Fibroblast of lung (primary cell): ENCODE measurements at regions not wholly inside any gene's neighbourhood (a gene's known extent, or its start where the extent isn't known, plus 50 kb on each side); places are given as distances from the start of the nearest gene placed in this dataset.
A peak's percentile ranks its signal among the peaks of the same experiment; 100 is the strongest.

ENCODE experiments used
- DNase-seq, 2 donors: peaks; one replicate each; pipeline versions ENCODE4 v3.0.0 to v3.0.0-alpha.2; 2010; ENCODE audit warnings: low read depth in 2 of 2
- H2AFZ ChIP-seq: 2 replicates; pipeline ENCODE4 v1.5.1; 2012; ENCODE audit warnings: low read length, control low read depth, inconsistent platforms
- H3K27ac ChIP-seq: 2 replicates; pipeline ENCODE4 v1.5.1; 2011; ENCODE audit warnings: low read length, control low read depth; ENCODE audit not compliant: insufficient read depth
- H3K27me3 ChIP-seq: 2 replicates; pipeline ENCODE4 v1.5.1; 2011; ENCODE audit warnings: mild to moderate bottlenecking, low read length; ENCODE audit not compliant: control insufficient read depth, insufficient read depth
- H3K36me3 ChIP-seq: 2 replicates; pipeline ENCODE4 v1.5.1; 2011; ENCODE audit warnings: low read length; ENCODE audit not compliant: control insufficient read depth, insufficient read depth
- H3K4me1 ChIP-seq: 2 replicates; pipeline ENCODE4 v1.5.1; 2011; ENCODE audit warnings: low read length; ENCODE audit not compliant: control insufficient read depth, insufficient read depth; ENCODE audit errors: extremely low read depth
- H3K4me2 ChIP-seq: 2 replicates; pipeline ENCODE4 v1.5.1; 2011; ENCODE audit warnings: low read length, control low read depth; ENCODE audit not compliant: insufficient read depth; ENCODE audit errors: extremely low read depth
- H3K4me3 ChIP-seq, 4 experiments: fragments of 200-600 bp in 1 of 4; sonication (generic) in 1 of 4; replicated peaks in 1 of 4; 2 replicates each; pipeline ENCODE4 v1.5.1; 2011 to 2016; ENCODE audit warnings: low read length in 4 of 4, low read depth in 3 of 4, mild to moderate bottlenecking in 3 of 4, control low read depth in 2 of 4, inconsistent platforms in 1 of 4, mixed read lengths in 1 of 4; ENCODE audit not compliant: insufficient read depth in 1 of 4; ENCODE audit errors: control extremely low read depth in 1 of 4
- H3K79me2 ChIP-seq: 2 replicates; pipeline ENCODE4 v1.5.1; 2012; ENCODE audit warnings: mild to moderate bottlenecking, low read length, inconsistent platforms; ENCODE audit not compliant: control insufficient read depth, insufficient read depth
- H3K9ac ChIP-seq: 2 replicates; pipeline ENCODE4 v1.5.1; 2011; ENCODE audit warnings: mild to moderate bottlenecking, low read length, control low read depth; ENCODE audit not compliant: insufficient read depth
- H3K9me3 ChIP-seq: 2 replicates; pipeline ENCODE4 v1.5.1; 2012; ENCODE audit warnings: low read depth, low read length; ENCODE audit not compliant: control insufficient read depth, insufficient read depth
- H4K20me1 ChIP-seq: 2 replicates; pipeline ENCODE4 v1.5.1; 2011; ENCODE audit warnings: low read length; ENCODE audit not compliant: control insufficient read depth, insufficient read depth; ENCODE audit errors: extremely low read depth
- CTCF ChIP-seq, 2 donors: IDR thresholded peaks in 1 of 2; conservative IDR thresholded peaks in 1 of 2; 1 replicate in 1 of 2; 2 replicates in 1 of 2; pipeline ENCODE4 v1.5.1; 2011 to 2012; ENCODE audit warnings: low read length in 2 of 2, control low read depth in 1 of 2, inconsistent platforms in 1 of 2, low read depth in 1 of 2, mild to moderate bottlenecking in 1 of 2
- EZH2 ChIP-seq: IDR thresholded peaks from 2 replicates; pipeline ENCODE4 v1.5.1; 2012; ENCODE audit warnings: low read length, control low read depth, mild to moderate bottlenecking; ENCODE audit errors: missing control alignments

GRCh38 chr3:143190101-143190500, 70.5 kb downstream of the CHST2 start:
- no peak for DNase-seq
- Histone ChIP-seq H4K20me1 (no peaks in the 10 kb centered on the region), H3K4me3 (no peak overlapping the region), H3K27ac (no peak overlapping the region), H3K27me3 (peaks cover 2% of the 10 kb centered on the region), H3K9ac (no peak overlapping the region), H3K79me2 (no peaks in the 10 kb centered on the region), H3K36me3 (no peaks in the 10 kb centered on the region), H3K4me1 (no peaks in the 10 kb centered on the region), H2AFZ (no peak overlapping the region), H3K4me2 (no peak overlapping the region), H3K9me3 (no peaks in the 10 kb centered on the region)
- TF ChIP-seq EZH2 = no peak
- no peak for TF ChIP-seq CTCF (conservative IDR thresholded peaks at IDR 0.05 in 1 of 2, IDR thresholded peaks at IDR 0.05 in 1 of 2; ENCODE audit: low read depth in 1 of 2, low read length in 2 of 2)

- Histone ChIP-seq H2AFZ (no peak overlapping the region), H3K27me3 (peaks cover 2% of the 10 kb centered on the region), H4K20me1 (no peaks in the 10 kb centered on the region), H3K4me2 (no peak overlapping the region), H3K4me3 (no peak overlapping the region), H3K9me3 (no peaks in the 10 kb centered on the region), H3K79me2 (no peaks in the 10 kb centered on the region), H3K36me3 (no peaks in the 10 kb centered on the region), H3K27ac (no peak overlapping the region), H3K9ac (no peak overlapping the region), H3K4me1 (no peaks in the 10 kb centered on the region)
- no peak for DNase-seq
- no peak for TF ChIP-seq CTCF (conservative IDR thresholded peaks at IDR 0.05 in 1 of 2, IDR thresholded peaks at IDR 0.05 in 1 of 2; ENCODE audit: low read depth in 1 of 2, low read length in 2 of 2)
These were observed 72.6 kb downstream of the CHST2 start for GRCh38 chr3:143192193-143192592.

DNA sequence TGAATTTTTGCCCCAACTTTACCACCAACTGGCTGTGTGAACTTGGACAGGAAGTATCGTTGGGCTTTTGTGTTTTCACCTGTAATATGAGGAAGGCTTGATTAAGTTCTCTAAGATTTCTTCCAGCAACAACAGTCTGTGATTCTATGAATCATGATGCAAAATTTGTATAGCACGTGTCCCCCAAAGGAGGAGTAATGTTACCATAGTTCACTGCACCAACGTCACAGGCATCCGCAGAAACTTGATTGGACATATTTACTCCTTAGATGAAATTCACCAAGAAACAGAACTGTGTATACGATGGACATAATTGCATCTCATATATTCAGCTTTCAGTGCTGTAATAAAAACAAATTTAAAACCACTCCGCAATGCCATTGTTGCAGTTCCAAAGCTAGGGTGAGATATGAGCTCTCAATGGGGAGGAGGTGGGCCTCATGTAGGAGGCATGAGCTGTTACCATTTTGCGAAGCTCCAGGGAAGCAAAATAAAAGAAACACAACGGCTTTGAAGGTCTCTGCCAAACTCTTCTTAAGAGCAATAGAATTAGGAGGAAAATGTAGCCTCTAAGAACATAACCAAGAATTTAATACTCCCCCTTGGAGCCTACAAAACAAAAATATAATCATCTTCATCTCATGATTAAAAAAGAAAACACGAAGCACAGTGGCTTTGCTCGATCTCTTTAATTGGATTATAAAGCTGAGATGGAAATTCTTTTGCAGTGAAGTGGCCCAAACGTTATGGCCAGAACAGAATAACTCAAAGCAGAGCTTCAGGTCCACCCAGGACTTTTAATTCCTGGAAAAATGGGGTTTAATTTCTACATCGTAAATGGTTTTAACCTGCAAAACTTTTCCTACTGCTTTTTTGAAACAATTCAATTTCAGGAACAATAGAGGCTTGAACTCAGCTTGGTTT, 80.7 kb downstream of the CHST2 start:
- DNase-seq = peak in 1 of 2 donors; percentile 37
- no peak overlapping the region for H3K4me3 ChIP-seq
- H2AFZ ChIP-seq = no peak overlapping the region
- no peak overlapping the region for H3K4me2 ChIP-seq
- no peaks in the 10 kb centered on the region for H3K9me3 ChIP-seq
- no peaks in the 10 kb centered on the region for H3K27me3 ChIP-seq
- TF ChIP-seq CTCF (conservative IDR thresholded peaks at IDR 0.05 in 1 of 2, IDR thresholded peaks at IDR 0.05 in 1 of 2; ENCODE audit: low read depth in 1 of 2, low read length in 2 of 2) = no peak
- no peak for TF ChIP-seq EZH2
- H4K20me1 ChIP-seq = no peaks in the 10 kb centered on the region
- no peak overlapping the region for H3K27ac ChIP-seq
- no peak overlapping the region for H3K9ac ChIP-seq
- no peaks in the 10 kb centered on the region for H3K79me2 ChIP-seq
- H3K36me3 ChIP-seq = no peaks in the 10 kb centered on the region
- no peaks in the 10 kb centered on the region for H3K4me1 ChIP-seq
